Endothelial cell of umbilical vein (primary cell): ENCODE measurements at regions not wholly inside any gene's neighbourhood (a gene's known extent, or its start where the extent isn't known, plus 50 kb on each side); places are given as distances from the start of the nearest gene placed in this dataset.

Experiments used
- CTCF ChIP-seq, 2 donors: IDR thresholded peaks; 1 replicate in 1 of 2; 2 replicates in 1 of 2; pipeline ENCODE4 v1.5.1; 2011; ENCODE audit warnings: low read length in 2 of 2, mild to moderate bottlenecking in 2 of 2, moderate library complexity in 2 of 2, control low read depth in 1 of 2, inconsistent platforms in 1 of 2, low read depth in 1 of 2; ENCODE audit not compliant: insufficient read depth in 1 of 2; ENCODE audit errors: extremely low read depth in 1 of 2
- EZH2 ChIP-seq: IDR thresholded peaks from 2 replicates; pipeline ENCODE4 v1.6.1; 2012; ENCODE audit warnings: borderline replicate concordance, low read depth, mild to moderate bottlenecking, moderate library complexity, low read length, inconsistent platforms; ENCODE audit not compliant: severe bottlenecking
- JUN ChIP-seq: IDR thresholded peaks from 2 replicates; pipeline ENCODE4 v1.6.1; 2011; ENCODE audit warnings: borderline replicate concordance, low read depth; ENCODE audit not compliant: insufficient read length, insufficient read depth

DNA sequence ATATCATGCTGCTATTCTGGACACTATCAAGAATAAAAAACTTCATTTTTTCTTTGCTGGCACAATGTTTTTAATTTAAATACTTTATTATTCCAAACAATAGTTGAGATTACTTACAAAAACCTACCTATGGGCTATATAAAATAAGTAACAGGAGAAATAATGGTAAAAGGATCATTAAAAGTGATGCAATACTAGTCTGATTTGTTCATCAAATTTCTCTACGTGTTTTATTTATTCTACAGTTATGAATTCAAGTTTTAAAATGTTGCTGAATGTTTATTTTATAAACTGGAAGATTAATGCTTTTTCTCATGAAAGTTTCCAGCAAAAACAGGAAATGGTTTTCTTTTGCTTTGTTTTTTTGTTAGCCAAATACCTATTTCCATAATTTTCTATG lies 662.4 kb upstream of the BRINP3 start:
- TF ChIP-seq CTCF (IDR thresholded peaks at IDR 0.05; ENCODE audit: extremely low read depth in 1 of 2, insufficient read depth in 1 of 2, low read depth in 1 of 2, low read length in 2 of 2) = no peak
- TF ChIP-seq JUN = no peak
- TF ChIP-seq EZH2 = no peak
